Pancreas (tissue), 10 donors: ENCODE measurements at regions not wholly inside any gene's neighbourhood (a gene's known extent, or its start where the extent isn't known, plus 50 kb on each side); places are given as distances from the start of the nearest gene placed in this dataset.

Source experiments
- ATAC-seq, 4 donors: fragments of 200-7000 bp; cut with Tn5 transposase; one replicate each; pipeline versions ENCODE4 v1.8.0 to v1.9.1; 2020; ENCODE audit warnings: mild to moderate bottlenecking in 4 of 4, moderate library complexity in 4 of 4
- DNase-seq, 6 donors: peaks; one replicate each; pipeline ENCODE4 v3.0.0-alpha.2; 2020
- FAIRE-seq: peaks from 2 replicates; lab custom pipeline; 2012; peaks lifted over from hg19 to GRCh38; lab: Jason Lieb, UNC
- H3K27ac ChIP-seq, 4 donors: fragments of 200-600 bp; sonication (generic); 1 replicate in 3 of 4; 2 replicates in 1 of 4; pipeline versions ENCODE4 v1.5.0 to v1.8.0; 2020
- H3K27me3 ChIP-seq, 4 donors: fragments of 200-600 bp; one replicate each; pipeline ENCODE4 v1.8.0; 2021
- H3K36me3 ChIP-seq, 3 donors: fragments of 200-600 bp; sonication (generic) in 1 of 3; one replicate each; pipeline versions ENCODE4 v1.5.0 to v1.8.0; 2020 to 2021
- H3K4me1 ChIP-seq, 3 donors: fragments of 200-600 bp; one replicate each; pipeline ENCODE4 v1.8.0; 2021
- H3K4me3 ChIP-seq, 4 donors: fragments of 200-600 bp; sonication (generic) in 2 of 4; one replicate each; pipeline versions ENCODE4 v1.5.0 to v1.8.0; 2020 to 2021
- H3K9me3 ChIP-seq, 4 donors: fragments of 200-600 bp; one replicate each; pipeline ENCODE4 v1.8.0; 2021
- WGBS, 2 donors: extraction: QIAGEN DNeasy Blood & Tissue Kit; methylation state at CpG; one replicate each; pipeline ENCODE4 v1.1.7; 2013; 5-methylcytosine and 5-hydroxymethylcytosine counted together
- intact Hi-C, 3 donors: fragments of 100-400 bp; cut with DNase I; formaldehyde crosslinking; loops; one replicate each; pipeline versions ENCODE4 v1.11.1 to v1.14.2; 2022
- TF ChIP-seq, protein P1 (sequence below), 4 donors: fragments of 200-600 bp; sonication (generic) in 3 of 4; IDR thresholded peaks; one replicate each; pipeline versions ENCODE4 v1.5.0 to v1.8.0; 2021; ENCODE audit warnings: antibody characterized with exemption in 4 of 4
- donor health status: healthy with polysubstance abuse.
- donor health status: DM: no; HTN: no; CAD: no; lungs with moderate emphysema.
- donor health status: DM: no; HTN: no; CAD: no.
- donor health status: control.
- donor health status: control.
- donor health status: Bipolar disorder and iron deficiency.
- donor health status: DM: yes; HTN: yes; CAD: no.
- donor health status: DM: no; HTN: no; CAD: no.
- donor health status: DM: no; HTN: no; CAD: no.
- donor health status: DM: yes; HTN: yes; CAD: no.

DNA sequence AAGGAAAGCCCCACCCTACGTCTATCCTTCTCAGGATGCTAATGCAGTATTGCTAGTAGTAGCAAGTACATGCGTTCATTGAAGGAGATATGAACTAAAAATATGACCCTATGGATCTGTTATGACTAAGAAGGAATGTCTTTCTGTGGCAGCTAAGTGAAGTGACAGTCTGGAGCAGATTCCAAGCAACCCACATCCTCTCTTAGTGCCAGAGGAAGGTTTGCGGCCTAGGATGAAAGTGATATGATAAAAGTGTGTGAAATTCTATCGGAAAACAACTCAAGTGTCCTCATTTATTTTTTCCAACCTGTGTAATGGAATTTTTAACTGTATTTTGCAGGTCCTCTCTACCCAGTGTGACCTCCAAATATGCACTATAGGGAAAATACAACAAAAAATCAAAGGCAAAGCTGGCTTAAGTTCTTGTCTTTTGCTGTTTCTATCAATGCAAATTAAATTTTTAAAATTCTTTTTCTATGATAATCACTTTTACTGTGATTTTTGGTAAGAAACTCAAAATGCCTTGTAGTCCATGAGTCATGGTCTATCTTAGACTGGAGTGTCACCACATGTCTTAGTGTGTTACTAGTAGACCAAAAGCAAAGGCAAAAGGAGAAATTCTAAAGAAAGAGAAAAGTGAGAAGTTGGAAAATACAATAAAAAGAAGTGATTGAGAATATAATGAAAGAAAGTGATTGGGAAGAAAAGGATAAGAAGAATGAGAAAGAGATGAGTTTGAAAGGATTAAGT lies 161.2 kb upstream of the TMCO5A start:
- Histone ChIP-seq H3K36me3 (no peaks in the 10 kb centered on the region), H3K27me3 (no peaks in the 10 kb centered on the region), H3K4me3 (no peak overlapping the region), H3K9me3 (no peaks in the 10 kb centered on the region), H3K4me1 (no peaks in the 10 kb centered on the region), H3K27ac (no peak overlapping the region)
- TF ChIP-seq, protein P1, sequence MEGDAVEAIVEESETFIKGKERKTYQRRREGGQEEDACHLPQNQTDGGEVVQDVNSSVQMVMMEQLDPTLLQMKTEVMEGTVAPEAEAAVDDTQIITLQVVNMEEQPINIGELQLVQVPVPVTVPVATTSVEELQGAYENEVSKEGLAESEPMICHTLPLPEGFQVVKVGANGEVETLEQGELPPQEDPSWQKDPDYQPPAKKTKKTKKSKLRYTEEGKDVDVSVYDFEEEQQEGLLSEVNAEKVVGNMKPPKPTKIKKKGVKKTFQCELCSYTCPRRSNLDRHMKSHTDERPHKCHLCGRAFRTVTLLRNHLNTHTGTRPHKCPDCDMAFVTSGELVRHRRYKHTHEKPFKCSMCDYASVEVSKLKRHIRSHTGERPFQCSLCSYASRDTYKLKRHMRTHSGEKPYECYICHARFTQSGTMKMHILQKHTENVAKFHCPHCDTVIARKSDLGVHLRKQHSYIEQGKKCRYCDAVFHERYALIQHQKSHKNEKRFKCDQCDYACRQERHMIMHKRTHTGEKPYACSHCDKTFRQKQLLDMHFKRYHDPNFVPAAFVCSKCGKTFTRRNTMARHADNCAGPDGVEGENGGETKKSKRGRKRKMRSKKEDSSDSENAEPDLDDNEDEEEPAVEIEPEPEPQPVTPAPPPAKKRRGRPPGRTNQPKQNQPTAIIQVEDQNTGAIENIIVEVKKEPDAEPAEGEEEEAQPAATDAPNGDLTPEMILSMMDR (IDR thresholded peaks at IDR 0.05): no peak
- intact Hi-C loops: no loop called here
- DNase-seq (no peak), FAIRE-seq (no peak), ATAC-seq (no peak)
- 85 to 88% methylated on average over 4 of the region's 4 CpGs for WGBS, 2 donors

- Histone ChIP-seq H3K9me3 (no peaks in the 10 kb centered on the region), H3K36me3 (no peaks in the 10 kb centered on the region), H3K4me3 (no peak overlapping the region), H3K27ac (no peak overlapping the region), H3K27me3 (no peaks in the 10 kb centered on the region), H3K4me1 (no peaks in the 10 kb centered on the region)
- intact Hi-C loops: no loop called here
- WGBS, 2 donors: 84 to 93% methylated on average over 2 of the region's 2 CpGs
- ATAC-seq (no peak), DNase-seq (no peak), FAIRE-seq (no peak)
- TF ChIP-seq, protein P1 (IDR thresholded peaks at IDR 0.05): no peak
Observed at GRCh38 chr15:37774961-37775360, 159.5 kb upstream of the TMCO5A start.

DNA sequence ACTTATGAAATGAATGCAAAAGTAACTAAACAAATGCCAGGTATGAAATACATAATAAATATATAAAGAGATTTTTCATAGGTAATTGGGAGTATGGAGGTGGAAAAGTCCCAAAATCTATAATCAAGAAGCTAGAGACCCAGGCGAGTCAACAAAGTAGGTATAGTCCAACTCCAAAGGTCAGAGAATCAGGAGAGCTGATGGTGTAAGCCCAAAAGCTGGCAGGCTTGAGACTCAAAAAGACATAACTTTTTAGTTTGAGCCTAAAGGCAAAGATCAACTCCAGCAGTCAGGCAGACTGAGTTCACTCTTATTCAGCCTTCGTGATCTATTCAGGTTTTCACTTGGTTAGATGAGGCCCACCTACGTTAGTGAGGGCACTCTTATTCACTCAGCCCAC lies 157.4 kb upstream of the TMCO5A start:
- ATAC-seq (no peak), FAIRE-seq (no peak), DNase-seq (no peak)
- intact Hi-C loops: no loop called here
- Histone ChIP-seq H3K27ac (no peak overlapping the region), H3K36me3 (no peaks in the 10 kb centered on the region), H3K4me1 (no peaks in the 10 kb centered on the region), H3K4me3 (no peak overlapping the region), H3K9me3 (no peaks in the 10 kb centered on the region), H3K27me3 (no peaks in the 10 kb centered on the region)
- 78 to 88% methylated on average over 3 of the region's 3 CpGs for WGBS, 2 donors
- TF ChIP-seq, protein P1 (IDR thresholded peaks at IDR 0.05): no peak

- H3K4me3 ChIP-seq: no peak overlapping the region
- no peaks in the 10 kb centered on the region for H3K4me1 ChIP-seq
- ATAC-seq: no peak
- intact Hi-C loops: no loop called here
- no peaks in the 10 kb centered on the region for H3K27me3 ChIP-seq
- no peak overlapping the region for H3K27ac ChIP-seq
- FAIRE-seq: no peak
- H3K36me3 ChIP-seq: no peaks in the 10 kb centered on the region
- WGBS, 2 donors: 85 to 90% methylated on average over 2 of the region's 2 CpGs
- TF ChIP-seq, protein P1 (IDR thresholded peaks at IDR 0.05): no peak
- no peak for DNase-seq
- H3K9me3 ChIP-seq: no peaks in the 10 kb centered on the region
Observed at GRCh38 chr15:37783290-37783689, 151.2 kb upstream of the TMCO5A start.

GRCh38 chr15:37788330-37788729 lies 146.1 kb upstream of the TMCO5A start:
- intact Hi-C loops: no loop called here
- no peak for FAIRE-seq

More at GRCh38 chr15:37788330-37788729, 146.1 kb upstream of the TMCO5A start:
- Histone ChIP-seq H3K27ac (no peak overlapping the region), H3K27me3 (no peaks in the 10 kb centered on the region), H3K4me1 (no peaks in the 10 kb centered on the region), H3K9me3 (no peaks in the 10 kb centered on the region), H3K4me3 (no peak overlapping the region), H3K36me3 (no peaks in the 10 kb centered on the region)
- TF ChIP-seq, protein P1 (IDR thresholded peaks at IDR 0.05): no peak
- ATAC-seq (peak in 1 of 4 donors; percentile 43), DNase-seq (no peak)
- WGBS, 2 donors: 56 to 84% methylated on average over 2 of the region's 2 CpGs
